Upper lobe of right lung (tissue), 1 donor: ENCODE measurements at regions not wholly inside any gene's neighbourhood (a gene's known extent, or its start where the extent isn't known, plus 50 kb on each side); places are given as distances from the start of the nearest gene placed in this dataset.

Source experiments
- ATAC-seq: fragments of 200-7000 bp; cut with Tn5 transposase; one replicate; pipeline ENCODE4 v1.9.1; 2020; ENCODE audit warnings: mild to moderate bottlenecking, moderate library complexity
- DNase-seq: peaks from one replicate; pipeline ENCODE4 v3.0.0-alpha.2; 2020
- H3K27ac ChIP-seq: fragments of 200-600 bp; one replicate; pipeline ENCODE4 v1.8.0; 2022
- H3K27me3 ChIP-seq: fragments of 200-600 bp; one replicate; pipeline ENCODE4 v1.8.0; 2022; ENCODE audit warnings: mild to moderate bottlenecking
- H3K36me3 ChIP-seq: fragments of 200-600 bp; one replicate; pipeline ENCODE4 v1.8.0; 2022
- H3K4me1 ChIP-seq: fragments of 200-600 bp; one replicate; pipeline ENCODE4 v1.8.0; 2022
- H3K4me3 ChIP-seq: fragments of 200-600 bp; one replicate; pipeline ENCODE4 v1.8.0; 2022; ENCODE audit warnings: mild to moderate bottlenecking
- H3K9me3 ChIP-seq: fragments of 200-600 bp; one replicate; pipeline ENCODE4 v1.8.0; 2022
- intact Hi-C: fragments of 100-400 bp; cut with DNase I; formaldehyde crosslinking; loops from one replicate; pipeline ENCODE4 v1.11.0; 2022
- TF ChIP-seq, protein P1 (sequence below): fragments of 200-600 bp; IDR thresholded peaks from one replicate; pipeline ENCODE4 v1.8.0; 2022; ENCODE audit warnings: antibody characterized with exemption
- donor health status: DM: no; HTN: yes; CAD: no; lungs with severe emphysema.

- DNase-seq: no peak
- no peaks in the 10 kb centered on the region for H3K4me1 ChIP-seq
- H3K4me3 ChIP-seq: no peak overlapping the region
- TF ChIP-seq, protein P1, sequence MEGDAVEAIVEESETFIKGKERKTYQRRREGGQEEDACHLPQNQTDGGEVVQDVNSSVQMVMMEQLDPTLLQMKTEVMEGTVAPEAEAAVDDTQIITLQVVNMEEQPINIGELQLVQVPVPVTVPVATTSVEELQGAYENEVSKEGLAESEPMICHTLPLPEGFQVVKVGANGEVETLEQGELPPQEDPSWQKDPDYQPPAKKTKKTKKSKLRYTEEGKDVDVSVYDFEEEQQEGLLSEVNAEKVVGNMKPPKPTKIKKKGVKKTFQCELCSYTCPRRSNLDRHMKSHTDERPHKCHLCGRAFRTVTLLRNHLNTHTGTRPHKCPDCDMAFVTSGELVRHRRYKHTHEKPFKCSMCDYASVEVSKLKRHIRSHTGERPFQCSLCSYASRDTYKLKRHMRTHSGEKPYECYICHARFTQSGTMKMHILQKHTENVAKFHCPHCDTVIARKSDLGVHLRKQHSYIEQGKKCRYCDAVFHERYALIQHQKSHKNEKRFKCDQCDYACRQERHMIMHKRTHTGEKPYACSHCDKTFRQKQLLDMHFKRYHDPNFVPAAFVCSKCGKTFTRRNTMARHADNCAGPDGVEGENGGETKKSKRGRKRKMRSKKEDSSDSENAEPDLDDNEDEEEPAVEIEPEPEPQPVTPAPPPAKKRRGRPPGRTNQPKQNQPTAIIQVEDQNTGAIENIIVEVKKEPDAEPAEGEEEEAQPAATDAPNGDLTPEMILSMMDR: no peak
- intact Hi-C loops: no loop called here
- no peaks in the 10 kb centered on the region for H3K9me3 ChIP-seq
- ATAC-seq: no peak
- no peak overlapping the region for H3K27ac ChIP-seq
- H3K27me3 ChIP-seq: no peaks in the 10 kb centered on the region
- no peaks in the 10 kb centered on the region for H3K36me3 ChIP-seq
Measured at GRCh38 chr1:70818401-70818800, 229.2 kb downstream of the PTGER3 start.

GRCh38 chr1:70819231-70819630, 228.4 kb downstream of the PTGER3 start:
- no peaks in the 10 kb centered on the region for H3K9me3 ChIP-seq
- H3K4me1 ChIP-seq: no peaks in the 10 kb centered on the region
- TF ChIP-seq, protein P1: no peak
- ATAC-seq (no peak), DNase-seq (no peak)
- no peak overlapping the region for H3K27ac ChIP-seq
- no peaks in the 10 kb centered on the region for H3K36me3 ChIP-seq
- no peak overlapping the region for H3K4me3 ChIP-seq
- intact Hi-C loops: no loop called here
- no peaks in the 10 kb centered on the region for H3K27me3 ChIP-seq

DNA sequence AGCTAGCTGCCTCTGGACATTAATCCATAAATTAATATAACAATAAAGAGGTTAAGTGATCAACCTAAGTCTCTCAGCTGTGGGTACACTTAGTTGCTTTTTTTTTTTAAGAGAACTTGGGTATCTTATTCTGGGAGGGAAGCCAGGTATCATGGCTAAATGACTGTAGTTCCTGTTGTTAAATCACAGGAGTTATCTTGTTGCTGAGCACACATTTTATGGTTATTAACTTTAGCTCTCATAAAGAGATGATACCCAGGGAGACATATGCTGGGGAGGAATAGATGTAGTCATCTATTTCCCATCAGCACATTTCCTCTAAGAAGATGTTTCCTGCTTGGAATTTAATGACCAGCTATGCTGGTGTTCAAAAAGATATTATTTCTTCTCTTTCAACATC, 227.8 kb downstream of the PTGER3 start:
- ATAC-seq (no peak), DNase-seq (no peak)
- Histone ChIP-seq H3K27ac (no peak overlapping the region), H3K9me3 (no peaks in the 10 kb centered on the region), H3K4me1 (no peaks in the 10 kb centered on the region), H3K36me3 (no peaks in the 10 kb centered on the region), H3K4me3 (no peak overlapping the region), H3K27me3 (no peaks in the 10 kb centered on the region)
- TF ChIP-seq, protein P1: no peak
- intact Hi-C loops: no loop called here

DNA sequence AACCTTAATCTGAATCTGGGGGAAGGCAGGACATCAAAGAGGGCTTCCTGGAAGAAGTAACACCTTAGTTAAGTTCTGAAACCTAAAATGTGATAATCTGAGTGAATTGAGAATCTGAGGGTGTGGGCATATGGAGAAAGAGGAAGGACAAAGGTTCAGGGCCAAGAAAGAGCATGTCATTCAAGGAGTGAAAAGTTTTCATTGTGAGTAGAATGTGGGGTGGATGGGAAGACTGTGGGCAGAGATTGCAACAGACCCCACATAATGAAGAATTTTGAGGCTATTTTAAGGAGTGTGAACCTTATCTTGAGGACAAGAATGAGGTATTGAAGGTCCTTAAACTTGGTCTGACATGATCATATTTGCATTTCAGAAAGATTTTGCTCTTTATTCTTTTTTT, 227.2 kb downstream of the PTGER3 start:
- Histone ChIP-seq H3K9me3 (no peaks in the 10 kb centered on the region), H3K36me3 (no peaks in the 10 kb centered on the region), H3K27ac (no peak overlapping the region), H3K27me3 (no peaks in the 10 kb centered on the region), H3K4me3 (no peak overlapping the region), H3K4me1 (no peaks in the 10 kb centered on the region)
- TF ChIP-seq, protein P1: no peak
- ATAC-seq: no peak
- intact Hi-C loops: no loop called here
- no peak for DNase-seq

DNA sequence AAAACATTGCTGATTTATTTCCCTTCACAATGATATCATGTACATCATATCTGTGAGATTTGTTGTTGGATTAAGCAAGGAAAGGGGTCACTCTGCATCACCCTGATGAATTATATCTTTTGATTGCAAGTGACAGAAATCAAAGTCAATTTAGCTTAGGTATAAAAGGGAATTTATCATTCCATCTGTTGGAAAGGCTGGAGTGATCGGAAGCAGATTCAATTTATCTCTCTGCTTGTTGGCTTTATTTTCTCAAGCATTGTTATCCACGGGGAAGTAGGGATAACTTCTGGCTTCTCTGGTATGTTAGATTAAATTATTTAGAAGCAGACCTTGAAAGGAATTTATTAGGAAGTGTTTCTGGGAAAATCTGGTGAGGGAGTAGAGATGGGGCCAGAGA, 226.6 kb downstream of the PTGER3 start:
- no peaks in the 10 kb centered on the region for H3K4me1 ChIP-seq
- H3K4me3 ChIP-seq: no peak overlapping the region
- intact Hi-C loops: no loop called here
- TF ChIP-seq, protein P1: no peak
- ATAC-seq: no peak
- H3K9me3 ChIP-seq: no peaks in the 10 kb centered on the region
- no peak overlapping the region for H3K27ac ChIP-seq
- H3K36me3 ChIP-seq: no peaks in the 10 kb centered on the region
- no peaks in the 10 kb centered on the region for H3K27me3 ChIP-seq
- DNase-seq: no peak

- intact Hi-C loops: no loop called here
- H3K4me1 ChIP-seq: no peaks in the 10 kb centered on the region
- no peak overlapping the region for H3K27ac ChIP-seq
- no peak overlapping the region for H3K4me3 ChIP-seq
- ATAC-seq (no peak), DNase-seq (no peak)
- TF ChIP-seq, protein P1: no peak
- no peaks in the 10 kb centered on the region for H3K27me3 ChIP-seq
- H3K9me3 ChIP-seq: no peaks in the 10 kb centered on the region
- no peaks in the 10 kb centered on the region for H3K36me3 ChIP-seq
Measured at GRCh38 chr1:70826428-70826827, 221.2 kb downstream of the PTGER3 start.
